ENCODE measurements at regions not wholly inside any gene's neighbourhood (a gene's known extent, or its start where the extent isn't known, plus 50 kb on each side); places are given as distances from the start of the nearest gene placed in this dataset.

- no peak for DNase-seq (ENCODE audit: low read depth, low spot score)
Observed at GRCh38 chr3:95351158-95351557, 1288.3 kb downstream of the NSUN3 start.

- DNase-seq (ENCODE audit: low read depth, low spot score), result no peak
Observed at GRCh38 chr3:95352471-95352870, 1289.6 kb downstream of the NSUN3 start.

- DNase-seq (ENCODE audit: low read depth, low spot score), result no peak
Observed at GRCh38 chr3:95354489-95354888, 1291.6 kb downstream of the NSUN3 start.

GRCh38 chr3:95356764-95357501 is 1294.1 kb downstream of the NSUN3 start:
- DNase-seq (ENCODE audit: low read depth, low spot score), result no peak

- no peak for DNase-seq (ENCODE audit: low read depth, low spot score)
Observed at GRCh38 chr3:95387242-95388021, 1324.6 kb downstream of the NSUN3 start.

- no peak for DNase-seq (ENCODE audit: low read depth, low spot score)
Observed at GRCh38 chr3:95389725-95390313, 1327.0 kb downstream of the NSUN3 start.

- DNase-seq (ENCODE audit: low read depth, low spot score), result no peak
Observed at GRCh38 chr3:95394286-95394685, 1331.4 kb downstream of the NSUN3 start.

- DNase-seq (ENCODE audit: low read depth, low spot score), result no peak
Observed at GRCh38 chr3:95399585-95399984, 1336.7 kb downstream of the NSUN3 start.

- no peak for DNase-seq (ENCODE audit: low read depth, low spot score)
Observed at GRCh38 chr3:95401693-95402092, 1338.8 kb downstream of the NSUN3 start.

GRCh38 chr3:95407709-95408463 is 1345.0 kb downstream of the NSUN3 start:
- peak; percentile 92 for DNase-seq (ENCODE audit: low read depth, low spot score)

GRCh38 chr3:95408464-95408862 is 1345.6 kb downstream of the NSUN3 start:
- DNase-seq (ENCODE audit: low read depth, low spot score), result peak; percentile 63

GRCh38 chr3:95418251-95418650 is 1355.4 kb downstream of the NSUN3 start:
- DNase-seq (ENCODE audit: low read depth, low spot score), result no peak

- DNase-seq (ENCODE audit: low read depth, low spot score), result no peak
Observed at GRCh38 chr3:95424279-95424678, 1361.4 kb downstream of the NSUN3 start.

GRCh38 chr3:95434491-95434890 is 1371.6 kb downstream of the NSUN3 start:
- no peak for DNase-seq (ENCODE audit: low read depth, low spot score)

GRCh38 chr3:95437409-95437808 is 1374.5 kb downstream of the NSUN3 start:
- DNase-seq (ENCODE audit: low read depth, low spot score), result no peak

- no peak for DNase-seq (ENCODE audit: low read depth, low spot score)
Observed at GRCh38 chr3:95438274-95438673, 1375.4 kb downstream of the NSUN3 start.

- DNase-seq (ENCODE audit: low read depth, low spot score), result no peak
Observed at GRCh38 chr3:95442766-95443165, 1371.6 kb upstream of the EPHA6 start.

- DNase-seq (ENCODE audit: low read depth, low spot score), result no peak
Observed at GRCh38 chr3:95449841-95450240, 1364.6 kb upstream of the EPHA6 start.

GRCh38 chr3:95453242-95453641 is 1361.2 kb upstream of the EPHA6 start:
- no peak for DNase-seq (ENCODE audit: low read depth, low spot score)

GRCh38 chr3:95456835-95457234 is 1357.6 kb upstream of the EPHA6 start:
- DNase-seq (ENCODE audit: low read depth, low spot score), result no peak

GRCh38 chr3:95459706-95460105 is 1354.7 kb upstream of the EPHA6 start:
- DNase-seq (ENCODE audit: low read depth, low spot score), result no peak

GRCh38 chr3:95460274-95460673 is 1354.1 kb upstream of the EPHA6 start:
- no peak for DNase-seq (ENCODE audit: low read depth, low spot score)

All from ELF-1 (cell line).